Endothelial cell of umbilical vein (primary cell): ENCODE measurements at regions not wholly inside any gene's neighbourhood (a gene's known extent, or its start where the extent isn't known, plus 50 kb on each side); places are given as distances from the start of the nearest gene placed in this dataset.

Experiments
- CTCF ChIP-seq, 2 donors: IDR thresholded peaks; 1 replicate in 1 of 2; 2 replicates in 1 of 2; pipeline ENCODE4 v1.5.1; 2011; ENCODE audit warnings: low read length in 2 of 2, mild to moderate bottlenecking in 2 of 2, moderate library complexity in 2 of 2, control low read depth in 1 of 2, inconsistent platforms in 1 of 2, low read depth in 1 of 2; ENCODE audit not compliant: insufficient read depth in 1 of 2; ENCODE audit errors: extremely low read depth in 1 of 2
- EZH2 ChIP-seq: IDR thresholded peaks from 2 replicates; pipeline ENCODE4 v1.6.1; 2012; ENCODE audit warnings: borderline replicate concordance, low read depth, mild to moderate bottlenecking, moderate library complexity, low read length, inconsistent platforms; ENCODE audit not compliant: severe bottlenecking
- FOS ChIP-seq: IDR thresholded peaks from 2 replicates; pipeline ENCODE4 v1.6.1; 2011; ENCODE audit warnings: mild to moderate bottlenecking, low read length, moderate library complexity, borderline replicate concordance; ENCODE audit not compliant: insufficient read depth
- GATA2 ChIP-seq: IDR thresholded peaks from 2 replicates; pipeline ENCODE4 v1.7.0; 2011; ENCODE audit warnings: low read depth, mild to moderate bottlenecking, moderate library complexity, mixed read lengths, low read length; ENCODE audit not compliant: insufficient read length, insufficient read depth
- JUN ChIP-seq: IDR thresholded peaks from 2 replicates; pipeline ENCODE4 v1.6.1; 2011; ENCODE audit warnings: borderline replicate concordance, low read depth; ENCODE audit not compliant: insufficient read length, insufficient read depth
- MAX ChIP-seq: IDR thresholded peaks from 2 replicates; pipeline ENCODE4 v1.6.1; 2011; ENCODE audit not compliant: insufficient read depth, insufficient read length
- MYC ChIP-seq: IDR thresholded peaks from one replicate; pipeline ENCODE4 v1.6.1; 2011; ENCODE audit warnings: mild to moderate bottlenecking, low read depth, low read length
- POLR2A ChIP-seq: IDR thresholded peaks from 2 replicates; pipeline ENCODE4 v1.6.1; 2012; ENCODE audit warnings: low read depth, mild to moderate bottlenecking, control low read depth, low read length
- POLR2AphosphoS5 ChIP-seq: IDR thresholded peaks from 2 replicates; pipeline ENCODE4 v1.6.1; 2012; ENCODE audit warnings: low read depth, mild to moderate bottlenecking, control low read depth, low read length, moderate library complexity; ENCODE audit not compliant: insufficient read depth

GRCh38 chrX:40877887-40878286 is 142.5 kb upstream of the MED14 start:
- peak; percentile 8 to 20 for TF ChIP-seq CTCF (IDR thresholded peaks at IDR 0.05; ENCODE audit: extremely low read depth in 1 of 2, insufficient read depth in 1 of 2, low read depth in 1 of 2, low read length in 2 of 2)
- no peak for TF ChIP-seq POLR2A
- TF ChIP-seq MAX, result no peak
- TF ChIP-seq EZH2, result no peak
- TF ChIP-seq POLR2AphosphoS5, result no peak
- TF ChIP-seq JUN, result no peak
- TF ChIP-seq MYC, result no peak
- TF ChIP-seq GATA2, result no peak
- TF ChIP-seq FOS, result no peak
